GM23338 (cell line): ENCODE measurements at regions not wholly inside any gene's neighbourhood (a gene's known extent, or its start where the extent isn't known, plus 50 kb on each side); places are given as distances from the start of the nearest gene placed in this dataset.

Experiments used
- ATAC-seq: fragments of 200-7000 bp; cut with Tn5 transposase; 3 replicates; pipeline ENCODE4 v1.9.1; 2020
- DNase-seq: peaks from one replicate; pipeline ENCODE4 v3.0.0-alpha.2; 2015; ENCODE audit warnings: low spot score
- H2AFZ ChIP-seq: fragments of 200-600 bp; sonication (generic); 2 replicates; pipeline ENCODE4 v1.8.0; 2016; ENCODE audit warnings: antibody characterized with exemption, mild to moderate bottlenecking, moderate library complexity
- H3F3A ChIP-seq: fragments of 200-600 bp; sonication (generic); replicated peaks from 2 replicates; pipeline ENCODE4 v1.8.0; 2017; ENCODE audit warnings: antibody characterized with exemption, mixed run types, low read depth
- H3K27ac ChIP-seq: fragments of 200-600 bp; sonication (generic); 2 replicates; pipeline ENCODE4 v1.6.1; 2016; ENCODE audit warnings: low read depth
- H3K27me3 ChIP-seq: fragments of 200-600 bp; sonication (generic); 2 replicates; pipeline ENCODE4 v1.8.0; 2016; ENCODE audit warnings: mild to moderate bottlenecking, mixed run types, moderate library complexity; ENCODE audit not compliant: insufficient read depth
- H3K36me3 ChIP-seq: fragments of 200-600 bp; sonication (generic); 2 replicates; pipeline ENCODE4 v1.8.0; 2016; ENCODE audit warnings: mild to moderate bottlenecking; ENCODE audit not compliant: insufficient read depth
- H3K4me1 ChIP-seq: fragments of 200-600 bp; sonication (generic); 2 replicates; pipeline ENCODE4 v1.8.0; 2016; ENCODE audit warnings: mild to moderate bottlenecking, moderate library complexity; ENCODE audit not compliant: insufficient read depth
- H3K4me2 ChIP-seq: fragments of 200-600 bp; sonication (generic); 2 replicates; pipeline ENCODE4 v1.7.1; 2017; ENCODE audit warnings: mixed run types
- H3K4me3 ChIP-seq: fragments of 200-600 bp; sonication (generic); 2 replicates; pipeline ENCODE4 v1.6.1; 2016; ENCODE audit warnings: mixed run types
- H3K79me2 ChIP-seq: fragments of 200-600 bp; sonication (generic); replicated peaks from 2 replicates; pipeline ENCODE4 v1.8.0; 2017; ENCODE audit warnings: mild to moderate bottlenecking; ENCODE audit not compliant: insufficient read depth
- H3K9me2 ChIP-seq: fragments of 200-600 bp; sonication (generic); 2 replicates; pipeline ENCODE4 v1.8.0; 2017; ENCODE audit not compliant: insufficient read depth
- H4K20me1 ChIP-seq: fragments of 200-600 bp; sonication (generic); replicated peaks from 2 replicates; pipeline ENCODE4 v1.8.0; 2017; ENCODE audit warnings: mild to moderate bottlenecking; ENCODE audit not compliant: insufficient read depth
- H3K27ac Mint-ChIP-seq: 2 replicates; pipeline ENCODE4 v1.8.0; 2020; ENCODE audit warnings: inconsistent platforms, mild to moderate bottlenecking, moderate library complexity, mixed read lengths
- H3K27me3 Mint-ChIP-seq: 3 replicates; pipeline ENCODE4 v1.8.0; 2022; ENCODE audit warnings: low read depth, mild to moderate bottlenecking, moderate library complexity, mixed read lengths, inconsistent platforms; ENCODE audit not compliant: insufficient read depth, poor library complexity
- H3K36me3 Mint-ChIP-seq: 3 replicates; pipeline ENCODE4 v1.8.0; 2021; ENCODE audit warnings: low read depth, mild to moderate bottlenecking, inconsistent platforms, moderate library complexity, mixed read lengths
- H3K4me1 Mint-ChIP-seq: 3 replicates; pipeline ENCODE4 v1.8.0; 2020; ENCODE audit warnings: mild to moderate bottlenecking, inconsistent platforms, mixed read lengths
- H3K4me3 Mint-ChIP-seq: 3 replicates; pipeline ENCODE4 v1.8.0; 2021; ENCODE audit warnings: moderate library complexity, mild to moderate bottlenecking, inconsistent platforms, mixed read lengths
- H3K9me3 Mint-ChIP-seq: 3 replicates; pipeline ENCODE4 v1.8.0; 2020; ENCODE audit warnings: moderate library complexity, mild to moderate bottlenecking, inconsistent platforms, mixed read lengths
- CREB1 ChIP-seq: fragments of 250-450 bp; sonication (Bioruptor Pico); IDR thresholded peaks from 2 replicates; pipeline ENCODE4 v1.5.0; 2020; ENCODE audit warnings: low read depth, mild to moderate bottlenecking, moderate library complexity
- NANOG ChIP-seq: IDR thresholded peaks from 2 replicates; pipeline ENCODE4 v1.6.1; 2016; ENCODE audit warnings: antibody characterized with exemption, borderline replicate concordance
- POLR2AphosphoS5 ChIP-seq: IDR thresholded peaks from 2 replicates; pipeline ENCODE4 v1.6.1; 2016; ENCODE audit warnings: antibody characterized with exemption, low read depth
- STAT1 ChIP-seq: IDR thresholded peaks from one replicate; pipeline ENCODE4 v1.6.1; 2016; ENCODE audit warnings: antibody characterized with exemption; ENCODE audit not compliant: unreplicated experiment
- ZNF114 ChIP-seq: fragments of 250-450 bp; sonication (Bioruptor Pico); IDR thresholded peaks from 2 replicates; pipeline ENCODE4 v1.5.0; 2020; ENCODE audit warnings: mild to moderate bottlenecking, moderate library complexity
- TF ChIP-seq, protein P1 (sequence below), 2 experiments: fragments of 200-600 bp in 1 of 2; sonication (generic) in 1 of 2; conservative IDR thresholded peaks; 2 replicates each; pipeline versions ENCODE4 v1.5.1 to v1.6.1; 2016 to 2017; ENCODE audit warnings: antibody characterized with exemption in 2 of 2, low read depth in 2 of 2, mild to moderate bottlenecking in 2 of 2, moderate library complexity in 1 of 2
- TF ChIP-seq, protein P2 (sequence below): IDR thresholded peaks from one replicate; pipeline ENCODE4 v1.6.1; 2018; ENCODE audit warnings: antibody characterized with exemption; ENCODE audit not compliant: unreplicated experiment
- TF ChIP-seq, protein P3 (sequence below): fragments of 250-450 bp; sonication (Bioruptor Pico); IDR thresholded peaks from 2 replicates; pipeline ENCODE4 v1.5.0; 2020; ENCODE audit warnings: mild to moderate bottlenecking, moderate library complexity

DNA sequence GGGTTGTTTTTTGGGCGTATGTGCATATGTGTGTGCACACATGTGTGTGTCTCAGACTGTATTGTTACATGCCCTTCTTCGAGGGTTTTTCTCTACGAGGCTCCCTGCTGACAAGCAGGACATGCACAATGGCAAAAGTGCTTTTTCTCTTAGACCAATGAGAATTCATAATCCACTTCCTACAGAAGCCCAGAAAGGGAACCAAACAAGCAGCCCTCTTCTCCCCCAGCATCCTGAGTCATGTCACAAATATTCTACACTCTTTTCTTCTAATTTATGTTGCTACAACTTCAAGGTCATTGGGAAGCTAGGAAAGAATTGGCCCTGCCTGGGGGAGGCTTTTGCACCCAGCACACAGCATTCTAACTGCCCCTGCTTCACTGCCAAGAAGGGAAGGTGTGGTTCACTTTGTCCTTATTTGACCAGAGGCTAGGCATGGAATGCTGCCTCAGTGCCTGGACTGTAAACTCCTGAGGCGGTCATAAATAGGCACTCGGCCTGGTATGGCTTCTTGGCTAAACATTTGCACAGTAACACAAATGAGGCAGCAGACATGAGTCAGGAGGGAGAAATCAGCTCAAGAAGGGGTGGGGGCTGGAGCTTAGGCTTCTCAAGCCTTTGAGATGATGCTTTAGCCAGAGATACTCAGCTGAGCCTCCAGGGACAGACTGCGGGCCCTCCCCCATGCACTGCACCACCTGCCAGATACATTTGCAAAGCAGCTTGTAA lies 92.7 kb upstream of the KLF7 start:
- no peak overlapping the region for H3K27ac ChIP-seq
- peaks cover 10% of the 10 kb centered on the region; the same call in 1 of the 2 replicates for H3K9me2 ChIP-seq
- ATAC-seq, result peak; percentile 58
- H4K20me1 ChIP-seq, result no peaks in the 10 kb centered on the region
- Mint-ChIP-seq H3K27ac (no peak overlapping the region), H3K36me3 (no peaks in the 10 kb centered on the region), H3K27me3 (peaks cover 2% of the 10 kb centered on the region), H3K4me1 (peaks cover 30% of the 10 kb centered on the region), H3K4me3 (no peak overlapping the region), H3K9me3 (no peaks in the 10 kb centered on the region)
- H3F3A ChIP-seq, result no peaks in the 10 kb centered on the region
- no peaks in the 10 kb centered on the region for H3K27me3 ChIP-seq
- peak overlapping the region; percentile 76; the same call in 1 of the 2 replicates for H2AFZ ChIP-seq
- H3K4me1 ChIP-seq, result peaks cover 17% of the 10 kb centered on the region
- no peaks in the 10 kb centered on the region for H3K79me2 ChIP-seq
- H3K4me2 ChIP-seq, result no peak overlapping the region
- no peak for DNase-seq
- TF ChIP-seq POLR2AphosphoS5 (no peak), CREB1 (CRISPR knock-in tag) (no peak), NANOG (no peak)
- TF ChIP-seq, protein P1, sequence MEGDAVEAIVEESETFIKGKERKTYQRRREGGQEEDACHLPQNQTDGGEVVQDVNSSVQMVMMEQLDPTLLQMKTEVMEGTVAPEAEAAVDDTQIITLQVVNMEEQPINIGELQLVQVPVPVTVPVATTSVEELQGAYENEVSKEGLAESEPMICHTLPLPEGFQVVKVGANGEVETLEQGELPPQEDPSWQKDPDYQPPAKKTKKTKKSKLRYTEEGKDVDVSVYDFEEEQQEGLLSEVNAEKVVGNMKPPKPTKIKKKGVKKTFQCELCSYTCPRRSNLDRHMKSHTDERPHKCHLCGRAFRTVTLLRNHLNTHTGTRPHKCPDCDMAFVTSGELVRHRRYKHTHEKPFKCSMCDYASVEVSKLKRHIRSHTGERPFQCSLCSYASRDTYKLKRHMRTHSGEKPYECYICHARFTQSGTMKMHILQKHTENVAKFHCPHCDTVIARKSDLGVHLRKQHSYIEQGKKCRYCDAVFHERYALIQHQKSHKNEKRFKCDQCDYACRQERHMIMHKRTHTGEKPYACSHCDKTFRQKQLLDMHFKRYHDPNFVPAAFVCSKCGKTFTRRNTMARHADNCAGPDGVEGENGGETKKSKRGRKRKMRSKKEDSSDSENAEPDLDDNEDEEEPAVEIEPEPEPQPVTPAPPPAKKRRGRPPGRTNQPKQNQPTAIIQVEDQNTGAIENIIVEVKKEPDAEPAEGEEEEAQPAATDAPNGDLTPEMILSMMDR (conservative IDR thresholded peaks at IDR 0.05; ENCODE audit: low read depth in 2 of 2), result no peak
- H3K36me3 ChIP-seq, result no peaks in the 10 kb centered on the region
- H3K4me3 ChIP-seq, result no peak overlapping the region

DNA sequence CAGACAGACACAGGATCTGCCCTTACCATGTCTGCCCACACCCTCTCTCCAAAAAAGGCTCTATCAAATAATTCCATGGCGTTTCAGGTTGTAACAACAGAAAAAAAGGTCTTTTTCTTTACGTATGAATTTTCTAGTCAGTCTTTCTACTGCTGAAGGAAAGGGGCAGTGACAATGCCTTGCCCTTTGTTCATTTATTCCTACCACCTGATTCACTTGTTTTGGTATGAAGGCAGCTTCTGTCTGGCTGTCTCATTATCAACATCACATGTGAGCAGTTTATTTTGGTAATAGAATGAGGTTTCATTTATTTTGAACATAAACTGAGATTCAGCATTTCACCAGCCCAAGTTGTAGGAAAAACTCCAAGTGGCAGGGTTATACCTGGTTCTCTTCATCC lies 94.3 kb upstream of the KLF7 start:
- Mint-ChIP-seq H3K27ac (no peak overlapping the region), H3K36me3 (no peaks in the 10 kb centered on the region), H3K4me1 (peaks cover 20% of the 10 kb centered on the region), H3K4me3 (no peak overlapping the region), H3K9me3 (no peaks in the 10 kb centered on the region), H3K27me3 (peaks cover 6% of the 10 kb centered on the region)
- Histone ChIP-seq H3K27me3 (no peaks in the 10 kb centered on the region), H3K27ac (no peak overlapping the region), H3K36me3 (no peaks in the 10 kb centered on the region), H2AFZ (no peak overlapping the region; the same call in 1 of the 2 replicates), H3K4me3 (no peak overlapping the region), H4K20me1 (no peaks in the 10 kb centered on the region), H3F3A (no peaks in the 10 kb centered on the region), H3K79me2 (no peaks in the 10 kb centered on the region), H3K4me1 (peaks cover 13% of the 10 kb centered on the region), H3K4me2 (no peak overlapping the region), H3K9me2 (peaks cover 7% of the 10 kb centered on the region; the same call in 1 of the 2 replicates)
- TF ChIP-seq ZNF114 (CRISPR knock-in tag), result no peak
- TF ChIP-seq, protein P2, sequence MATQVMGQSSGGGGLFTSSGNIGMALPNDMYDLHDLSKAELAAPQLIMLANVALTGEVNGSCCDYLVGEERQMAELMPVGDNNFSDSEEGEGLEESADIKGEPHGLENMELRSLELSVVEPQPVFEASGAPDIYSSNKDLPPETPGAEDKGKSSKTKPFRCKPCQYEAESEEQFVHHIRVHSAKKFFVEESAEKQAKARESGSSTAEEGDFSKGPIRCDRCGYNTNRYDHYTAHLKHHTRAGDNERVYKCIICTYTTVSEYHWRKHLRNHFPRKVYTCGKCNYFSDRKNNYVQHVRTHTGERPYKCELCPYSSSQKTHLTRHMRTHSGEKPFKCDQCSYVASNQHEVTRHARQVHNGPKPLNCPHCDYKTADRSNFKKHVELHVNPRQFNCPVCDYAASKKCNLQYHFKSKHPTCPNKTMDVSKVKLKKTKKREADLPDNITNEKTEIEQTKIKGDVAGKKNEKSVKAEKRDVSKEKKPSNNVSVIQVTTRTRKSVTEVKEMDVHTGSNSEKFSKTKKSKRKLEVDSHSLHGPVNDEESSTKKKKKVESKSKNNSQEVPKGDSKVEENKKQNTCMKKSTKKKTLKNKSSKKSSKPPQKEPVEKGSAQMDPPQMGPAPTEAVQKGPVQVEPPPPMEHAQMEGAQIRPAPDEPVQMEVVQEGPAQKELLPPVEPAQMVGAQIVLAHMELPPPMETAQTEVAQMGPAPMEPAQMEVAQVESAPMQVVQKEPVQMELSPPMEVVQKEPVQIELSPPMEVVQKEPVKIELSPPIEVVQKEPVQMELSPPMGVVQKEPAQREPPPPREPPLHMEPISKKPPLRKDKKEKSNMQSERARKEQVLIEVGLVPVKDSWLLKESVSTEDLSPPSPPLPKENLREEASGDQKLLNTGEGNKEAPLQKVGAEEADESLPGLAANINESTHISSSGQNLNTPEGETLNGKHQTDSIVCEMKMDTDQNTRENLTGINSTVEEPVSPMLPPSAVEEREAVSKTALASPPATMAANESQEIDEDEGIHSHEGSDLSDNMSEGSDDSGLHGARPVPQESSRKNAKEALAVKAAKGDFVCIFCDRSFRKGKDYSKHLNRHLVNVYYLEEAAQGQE, result no peak
- no peak for TF ChIP-seq STAT1
- TF ChIP-seq, protein P3, sequence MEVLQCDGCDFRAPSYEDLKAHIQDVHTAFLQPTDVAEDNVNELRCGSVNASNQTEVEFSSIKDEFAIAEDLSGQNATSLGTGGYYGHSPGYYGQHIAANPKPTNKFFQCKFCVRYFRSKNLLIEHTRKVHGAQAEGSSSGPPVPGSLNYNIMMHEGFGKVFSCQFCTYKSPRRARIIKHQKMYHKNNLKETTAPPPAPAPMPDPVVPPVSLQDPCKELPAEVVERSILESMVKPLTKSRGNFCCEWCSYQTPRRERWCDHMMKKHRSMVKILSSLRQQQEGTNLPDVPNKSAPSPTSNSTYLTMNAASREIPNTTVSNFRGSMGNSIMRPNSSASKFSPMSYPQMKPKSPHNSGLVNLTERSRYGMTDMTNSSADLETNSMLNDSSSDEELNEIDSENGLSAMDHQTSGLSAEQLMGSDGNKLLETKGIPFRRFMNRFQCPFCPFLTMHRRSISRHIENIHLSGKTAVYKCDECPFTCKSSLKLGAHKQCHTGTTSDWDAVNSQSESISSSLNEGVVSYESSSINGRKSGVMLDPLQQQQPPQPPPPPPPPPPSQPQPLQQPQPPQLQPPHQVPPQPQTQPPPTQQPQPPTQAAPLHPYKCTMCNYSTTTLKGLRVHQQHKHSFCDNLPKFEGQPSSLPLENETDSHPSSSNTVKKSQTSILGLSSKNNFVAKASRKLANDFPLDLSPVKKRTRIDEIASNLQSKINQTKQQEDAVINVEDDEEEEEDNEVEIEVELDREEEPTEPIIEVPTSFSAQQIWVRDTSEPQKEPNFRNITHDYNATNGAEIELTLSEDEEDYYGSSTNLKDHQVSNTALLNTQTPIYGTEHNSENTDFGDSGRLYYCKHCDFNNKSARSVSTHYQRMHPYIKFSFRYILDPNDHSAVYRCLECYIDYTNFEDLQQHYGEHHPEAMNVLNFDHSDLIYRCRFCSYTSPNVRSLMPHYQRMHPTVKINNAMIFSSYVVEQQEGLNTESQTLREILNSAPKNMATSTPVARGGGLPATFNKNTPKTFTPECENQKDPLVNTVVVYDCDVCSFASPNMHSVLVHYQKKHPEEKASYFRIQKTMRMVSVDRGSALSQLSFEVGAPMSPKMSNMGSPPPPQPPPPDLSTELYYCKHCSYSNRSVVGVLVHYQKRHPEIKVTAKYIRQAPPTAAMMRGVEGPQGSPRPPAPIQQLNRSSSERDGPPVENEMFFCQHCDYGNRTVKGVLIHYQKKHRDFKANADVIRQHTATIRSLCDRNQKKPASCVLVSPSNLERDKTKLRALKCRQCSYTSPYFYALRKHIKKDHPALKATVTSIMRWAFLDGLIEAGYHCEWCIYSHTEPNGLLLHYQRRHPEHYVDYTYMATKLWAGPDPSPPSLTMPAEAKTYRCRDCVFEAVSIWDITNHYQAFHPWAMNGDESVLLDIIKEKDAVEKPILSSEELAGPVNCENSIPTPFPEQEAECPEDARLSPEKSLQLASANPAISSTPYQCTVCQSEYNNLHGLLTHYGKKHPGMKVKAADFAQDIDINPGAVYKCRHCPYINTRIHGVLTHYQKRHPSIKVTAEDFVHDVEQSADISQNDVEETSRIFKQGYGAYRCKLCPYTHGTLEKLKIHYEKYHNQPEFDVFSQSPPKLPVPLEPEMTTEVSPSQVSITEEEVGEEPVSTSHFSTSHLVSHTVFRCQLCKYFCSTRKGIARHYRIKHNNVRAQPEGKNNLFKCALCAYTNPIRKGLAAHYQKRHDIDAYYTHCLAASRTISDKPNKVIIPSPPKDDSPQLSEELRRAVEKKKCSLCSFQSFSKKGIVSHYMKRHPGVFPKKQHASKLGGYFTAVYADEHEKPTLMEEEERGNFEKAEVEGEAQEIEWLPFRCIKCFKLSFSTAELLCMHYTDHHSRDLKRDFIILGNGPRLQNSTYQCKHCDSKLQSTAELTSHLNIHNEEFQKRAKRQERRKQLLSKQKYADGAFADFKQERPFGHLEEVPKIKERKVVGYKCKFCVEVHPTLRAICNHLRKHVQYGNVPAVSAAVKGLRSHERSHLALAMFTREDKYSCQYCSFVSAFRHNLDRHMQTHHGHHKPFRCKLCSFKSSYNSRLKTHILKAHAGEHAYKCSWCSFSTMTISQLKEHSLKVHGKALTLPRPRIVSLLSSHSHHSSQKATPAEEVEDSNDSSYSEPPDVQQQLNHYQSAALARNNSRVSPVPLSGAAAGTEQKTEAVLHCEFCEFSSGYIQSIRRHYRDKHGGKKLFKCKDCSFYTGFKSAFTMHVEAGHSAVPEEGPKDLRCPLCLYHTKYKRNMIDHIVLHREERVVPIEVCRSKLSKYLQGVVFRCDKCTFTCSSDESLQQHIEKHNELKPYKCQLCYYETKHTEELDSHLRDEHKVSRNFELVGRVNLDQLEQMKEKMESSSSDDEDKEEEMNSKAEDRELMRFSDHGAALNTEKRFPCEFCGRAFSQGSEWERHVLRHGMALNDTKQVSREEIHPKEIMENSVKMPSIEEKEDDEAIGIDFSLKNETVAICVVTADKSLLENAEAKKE (CRISPR knock-in tag), result no peak
- no peak for TF ChIP-seq NANOG
- no peak for DNase-seq
- no peak for ATAC-seq
